ENCODE measurements at regions not wholly inside any gene's neighbourhood (a gene's known extent, or its start where the extent isn't known, plus 50 kb on each side); places are given as distances from the start of the nearest gene placed in this dataset.
"Not testable (repeated sequence)": the region's sequence is repeated elsewhere in the genome, so short reads cannot be mapped to it uniquely, and the experiment has no call there.

DNA sequence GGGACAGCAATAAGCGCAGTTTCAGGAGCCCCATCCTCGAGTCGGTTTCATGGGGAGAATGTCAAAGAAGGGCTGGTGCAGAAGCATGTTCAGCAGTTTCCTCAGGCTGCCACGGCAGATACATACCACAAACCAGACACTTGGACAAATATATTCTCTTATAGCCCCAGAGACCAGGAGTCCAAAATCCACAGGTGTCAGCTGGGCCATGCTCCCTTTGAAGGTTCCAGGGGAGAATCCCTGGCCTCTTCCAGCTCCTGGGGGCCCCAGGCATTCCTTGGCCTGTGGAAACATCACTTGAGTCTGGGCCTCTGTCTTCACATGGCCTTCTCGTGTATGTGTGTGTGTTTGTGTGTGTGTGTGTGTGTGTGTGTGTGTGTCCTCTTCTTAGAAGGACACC, 164.1 kb downstream of the UQCRFS1 start:
- no peak for DNase-seq

DNA sequence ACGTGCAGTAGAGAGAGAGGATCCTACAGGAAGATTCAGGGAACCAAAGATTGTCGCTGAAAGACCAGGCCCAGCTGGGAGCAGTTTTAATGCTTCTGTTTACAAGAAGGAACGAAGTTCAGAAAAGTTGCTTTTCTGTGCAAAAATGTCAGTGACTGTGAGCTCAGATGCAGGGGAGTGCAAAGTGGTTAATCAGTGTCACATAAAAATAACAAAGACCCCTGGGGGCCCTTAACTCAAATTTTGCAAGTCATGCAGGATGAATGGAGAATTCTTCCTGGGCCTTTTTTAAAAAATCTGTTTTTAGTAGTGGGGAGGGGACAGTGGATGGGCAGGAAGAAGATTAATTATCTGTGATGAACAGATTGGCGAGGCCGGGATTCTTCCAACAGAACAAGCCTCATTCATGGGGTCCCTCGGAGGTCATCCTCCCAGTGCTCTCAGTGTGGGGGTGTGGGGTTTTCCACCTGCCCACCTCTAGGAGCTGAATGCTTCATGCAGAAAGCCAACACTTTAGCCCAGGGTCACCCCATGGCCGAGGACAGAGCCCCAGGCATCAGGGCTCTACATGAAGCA, 167.2 kb downstream of the UQCRFS1 start:
- no peak for DNase-seq

DNA sequence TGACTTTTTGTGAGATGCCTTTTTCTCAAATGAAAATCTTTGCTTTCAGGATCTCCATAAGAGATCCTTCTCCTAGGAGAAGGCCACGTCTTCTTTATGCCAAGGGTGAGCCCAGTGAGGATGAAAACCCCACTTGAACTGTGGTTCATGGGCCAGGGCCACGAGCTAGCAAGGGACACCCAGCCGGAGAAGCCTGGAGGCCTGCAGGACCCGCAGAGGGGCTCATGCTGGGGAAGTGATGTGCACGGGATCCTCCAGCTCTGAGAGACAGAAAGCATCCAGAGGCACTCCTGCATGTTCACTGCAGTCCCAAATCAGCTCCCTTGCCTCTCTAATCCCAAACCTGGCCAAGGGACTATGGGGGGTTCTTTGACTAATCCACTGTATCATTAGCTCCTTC, 168.9 kb downstream of the UQCRFS1 start:
- DNase-seq: no peak

DNA sequence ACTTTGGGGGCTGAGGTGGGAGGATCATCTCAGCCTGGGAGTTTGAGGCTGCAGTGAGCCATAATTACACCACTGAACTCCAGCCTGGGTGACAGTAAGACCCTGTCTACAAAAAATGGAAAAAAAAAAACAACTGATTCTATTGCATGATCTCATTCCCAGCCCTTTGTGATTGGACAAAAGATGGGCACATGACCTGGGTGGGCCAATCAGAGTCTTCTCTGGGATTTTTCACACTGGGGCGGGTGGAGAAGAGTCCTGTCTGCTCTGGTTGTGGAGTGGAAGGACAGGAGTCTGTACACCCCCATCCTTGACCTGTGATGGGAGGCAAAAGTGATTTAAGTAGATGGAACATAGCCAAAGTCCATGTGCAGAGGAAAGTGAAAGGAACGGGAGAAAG, 170.5 kb downstream of the UQCRFS1 start:
- DNase-seq: no peak

DNA sequence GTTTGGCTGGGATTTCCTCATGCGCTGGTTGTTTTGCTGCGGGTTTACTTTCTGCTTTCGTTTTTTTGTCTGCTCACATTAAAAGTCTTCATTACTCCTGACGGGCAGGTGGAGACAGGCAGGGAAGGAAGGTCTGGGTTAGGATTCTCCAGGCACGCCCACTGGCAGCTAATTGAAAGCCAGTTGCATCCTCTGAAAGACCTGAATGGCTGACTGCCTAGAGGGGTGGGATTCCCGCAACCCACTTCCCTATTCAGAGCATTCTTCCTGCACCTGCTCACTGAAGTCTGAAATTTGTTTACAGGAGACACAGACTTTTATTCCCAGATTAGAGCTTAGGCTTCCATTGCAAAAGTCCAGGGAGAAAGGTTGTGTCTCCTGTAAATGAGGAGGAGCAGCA, 172.0 kb downstream of the UQCRFS1 start:
- no peak for DNase-seq

DNA sequence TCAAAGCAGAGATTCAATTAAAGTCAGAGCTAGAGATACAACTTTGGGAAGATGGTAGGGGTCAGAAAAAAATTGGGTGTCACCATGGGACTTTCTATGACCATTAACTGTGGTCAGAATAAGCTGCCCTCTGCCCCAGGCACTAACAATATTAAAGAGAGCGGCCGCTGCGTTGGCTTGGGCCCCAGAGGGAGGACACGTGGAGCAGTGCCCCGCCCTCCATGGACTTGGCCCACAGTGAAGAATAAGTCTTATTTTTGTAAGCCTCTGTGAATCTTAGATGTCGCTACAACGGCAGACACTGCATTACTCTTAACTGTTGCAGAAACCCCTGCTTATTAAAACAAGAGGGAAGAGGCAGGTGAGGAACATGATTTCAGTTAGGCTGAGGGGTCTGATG, 172.7 kb downstream of the UQCRFS1 start:
- DNase-seq: no peak

DNA sequence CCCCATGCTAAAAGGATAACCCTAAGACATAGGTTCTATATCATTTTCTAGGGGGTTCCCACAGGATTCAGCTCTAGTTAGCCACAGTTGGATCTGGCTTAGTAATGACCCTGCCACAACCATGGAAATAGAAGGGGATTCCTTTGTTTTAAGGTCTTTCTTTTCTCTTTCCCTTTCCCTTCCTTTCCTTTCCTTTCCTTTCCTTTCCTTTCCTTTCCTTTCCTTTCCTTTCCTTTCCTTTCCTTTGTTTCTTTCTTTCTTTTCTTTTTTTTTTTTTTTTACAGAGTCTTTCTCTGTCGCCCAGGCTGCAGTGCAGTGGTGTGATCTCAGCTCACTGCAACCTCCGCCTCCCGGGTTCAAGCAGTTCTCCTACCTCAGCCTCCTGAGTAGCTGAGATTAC, 173.9 kb downstream of the UQCRFS1 start:
- DNase-seq: not testable (repeated sequence)

DNA sequence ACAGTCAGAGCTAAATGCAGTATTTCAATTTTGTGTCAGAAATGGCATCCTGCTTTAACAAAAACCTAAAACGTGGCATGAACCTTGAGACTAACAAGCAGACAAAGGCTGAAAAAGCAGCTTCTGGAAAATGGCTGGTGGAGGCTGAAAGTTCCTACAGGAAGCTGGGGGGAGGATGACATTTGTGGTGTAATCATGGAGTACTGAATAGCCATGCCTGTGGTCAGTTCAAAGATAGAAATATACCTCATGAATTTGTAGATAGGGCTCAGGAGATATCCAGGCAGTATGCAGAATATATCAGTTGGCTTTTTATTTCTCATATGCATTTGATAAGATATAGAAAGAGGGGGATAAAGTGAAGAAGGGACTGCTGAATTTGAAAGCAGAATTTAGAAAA, 181.7 kb downstream of the UQCRFS1 start:
- DNase-seq: no peak

DNA sequence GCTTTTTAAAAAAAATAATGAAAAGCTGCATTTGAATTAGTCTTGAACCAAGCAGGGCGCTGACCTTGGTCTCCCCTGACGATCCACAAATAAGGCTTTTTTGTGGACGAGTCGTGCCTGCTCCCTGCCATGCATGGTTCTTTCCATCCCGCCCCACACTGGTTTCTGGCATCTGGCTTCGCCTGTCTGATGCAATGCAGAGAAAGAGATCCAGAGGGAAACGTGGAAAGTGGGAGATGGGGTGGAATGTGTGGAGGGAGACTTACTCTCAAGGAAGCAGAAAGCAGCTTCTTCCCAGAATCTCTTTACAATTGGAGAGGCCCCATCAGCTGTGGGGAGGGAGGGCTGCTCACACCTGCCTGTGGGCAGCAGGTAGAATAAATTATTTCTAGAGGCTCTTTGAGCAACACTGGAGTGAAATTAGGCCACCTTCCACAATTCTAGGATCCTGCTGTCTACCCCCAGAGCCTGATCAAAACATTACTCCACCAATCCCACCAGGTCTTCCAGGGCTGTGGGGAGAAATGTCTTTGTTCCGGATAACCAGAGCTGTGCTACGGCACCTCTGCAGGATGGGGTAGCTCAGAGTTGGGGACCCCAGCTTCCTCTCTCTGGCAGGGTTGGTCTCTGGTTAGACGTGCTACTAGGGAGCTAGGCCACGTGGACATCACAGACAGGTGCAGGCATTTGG, 183.5 kb downstream of the UQCRFS1 start:
- no peak for DNase-seq

DNA sequence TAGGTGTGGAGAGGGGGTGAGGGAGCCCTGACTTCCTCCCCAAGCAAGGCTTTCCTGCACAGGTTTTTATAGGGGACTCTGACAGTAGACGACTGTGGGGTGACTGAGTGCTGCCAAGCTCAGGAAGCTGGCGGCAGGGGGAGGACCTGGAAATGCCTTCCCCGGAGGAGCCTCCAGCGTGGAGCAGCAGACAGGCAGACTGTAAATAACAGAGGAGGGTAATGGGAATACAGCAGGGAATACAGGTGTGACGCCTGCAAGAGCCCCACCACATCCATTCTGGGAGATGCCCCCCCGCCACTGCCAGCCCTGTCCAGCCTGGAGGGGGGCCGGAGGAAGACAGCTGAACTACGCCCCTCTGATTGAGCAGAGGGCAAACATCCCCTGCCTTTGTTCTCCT, 190.4 kb downstream of the UQCRFS1 start:
- DNase-seq: no peak

DNA sequence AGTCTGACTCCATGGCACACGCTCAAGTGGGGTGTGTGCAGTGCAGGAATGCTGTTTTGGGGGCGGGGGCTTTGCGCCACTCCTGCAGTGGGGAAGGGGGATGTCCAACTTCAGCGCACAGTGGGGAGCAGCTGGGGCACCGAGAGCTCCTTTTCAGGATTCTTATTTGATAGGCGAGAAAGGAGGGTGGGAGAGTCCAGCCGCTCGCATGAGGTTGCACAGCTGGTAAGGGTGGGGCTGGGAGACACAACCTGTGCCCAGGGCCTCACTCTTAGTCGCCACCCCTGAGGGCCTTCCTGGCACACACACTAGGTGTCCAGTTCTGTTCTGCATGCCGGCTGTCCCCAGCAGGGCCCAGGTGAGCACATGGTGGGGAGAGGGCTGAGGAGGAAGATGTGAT, 190.8 kb downstream of the UQCRFS1 start:
- DNase-seq: no peak

DNA sequence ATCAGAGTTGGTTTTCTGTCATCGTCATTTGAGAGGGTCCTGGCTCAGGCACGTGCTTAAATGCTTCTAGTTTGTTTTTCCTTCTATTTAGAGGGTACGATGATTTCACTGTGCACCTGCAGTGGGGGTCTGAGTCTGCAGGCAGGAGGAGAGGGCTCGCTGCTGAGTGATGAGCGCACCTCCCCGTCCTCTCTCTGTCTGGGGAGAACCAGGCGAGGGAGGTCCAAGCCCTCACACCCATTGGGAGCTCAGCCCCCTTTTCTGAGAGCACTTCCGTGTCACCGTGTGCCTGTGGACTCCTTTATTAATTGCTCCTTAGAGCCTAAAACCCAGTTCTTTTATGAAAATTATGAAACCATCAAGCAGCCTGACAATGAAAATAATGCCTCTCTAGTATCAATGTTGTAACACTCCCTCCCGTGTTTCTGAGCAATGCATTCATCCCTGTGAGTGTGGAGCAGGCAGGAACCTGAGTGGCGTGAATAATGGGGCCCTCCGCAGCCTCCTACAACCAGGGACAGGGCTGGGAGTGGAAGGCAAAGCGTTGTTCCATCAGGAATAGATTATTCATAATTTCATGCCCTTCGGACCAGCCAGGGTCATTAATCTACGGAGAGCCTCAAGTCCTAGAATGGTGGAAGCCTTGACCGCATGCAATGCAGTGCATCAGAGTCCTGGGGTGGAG, 191.6 kb downstream of the UQCRFS1 start:
- no peak for DNase-seq

DNA sequence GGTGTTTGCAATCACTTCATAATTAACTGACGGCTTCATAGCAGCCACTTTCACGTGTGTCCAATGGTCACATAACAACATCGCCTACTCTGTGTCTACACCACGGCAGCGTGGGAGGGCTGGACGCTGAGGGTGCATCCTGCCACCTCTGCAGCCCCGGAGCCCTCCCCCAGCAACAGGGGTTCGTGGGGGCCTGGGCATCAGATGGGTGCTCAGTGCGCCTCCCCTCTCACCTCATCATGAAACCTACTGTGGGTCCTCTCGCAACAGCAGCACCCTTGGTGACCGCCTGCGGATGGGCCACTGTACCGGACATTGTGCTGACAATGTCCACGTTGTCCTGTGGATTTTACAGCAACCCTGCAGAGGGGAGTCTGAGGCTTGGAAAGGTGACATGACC, 193.5 kb downstream of the UQCRFS1 start:
- DNase-seq: no peak

DNA sequence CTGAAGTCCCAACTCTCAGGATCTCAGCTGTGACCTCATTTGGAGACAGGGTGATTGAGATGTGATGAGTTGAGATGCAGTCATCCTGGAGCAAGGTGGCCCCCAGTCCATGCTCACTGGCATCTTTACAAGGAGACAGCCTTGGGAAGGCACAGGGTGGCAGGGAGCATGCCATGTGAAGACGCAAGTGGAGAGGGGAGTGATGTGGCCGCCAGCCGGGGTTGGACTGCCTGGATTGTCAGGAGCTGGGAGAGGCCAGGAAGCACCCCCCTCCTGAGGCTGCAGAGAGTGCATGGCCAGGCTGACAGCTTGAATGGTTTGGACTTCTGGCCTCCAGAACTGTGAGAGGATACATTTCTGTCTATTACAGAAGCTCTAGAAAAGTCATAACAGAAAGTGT, 194.4 kb downstream of the UQCRFS1 start:
- no peak for DNase-seq

DNA sequence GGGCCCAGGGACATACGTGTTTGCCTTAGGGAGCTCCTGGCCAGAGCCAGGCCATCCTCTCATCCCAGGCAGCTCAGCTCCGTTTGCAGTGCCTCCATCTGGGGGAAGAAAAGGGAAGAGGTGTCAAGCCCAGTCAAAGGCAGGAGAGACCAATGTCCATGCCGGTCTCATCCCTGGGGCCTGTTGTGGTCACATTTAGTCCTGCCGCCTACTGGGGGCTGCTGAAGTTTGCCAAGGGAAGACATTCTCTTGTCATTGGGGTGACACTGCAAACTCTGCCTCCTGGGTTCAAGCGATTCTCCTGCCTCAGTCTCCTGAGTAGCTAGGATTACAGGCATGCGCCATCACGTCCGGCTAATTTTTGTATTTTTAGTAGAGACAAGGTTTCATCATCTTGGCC, 195.2 kb downstream of the UQCRFS1 start:
- no peak for DNase-seq

DNA sequence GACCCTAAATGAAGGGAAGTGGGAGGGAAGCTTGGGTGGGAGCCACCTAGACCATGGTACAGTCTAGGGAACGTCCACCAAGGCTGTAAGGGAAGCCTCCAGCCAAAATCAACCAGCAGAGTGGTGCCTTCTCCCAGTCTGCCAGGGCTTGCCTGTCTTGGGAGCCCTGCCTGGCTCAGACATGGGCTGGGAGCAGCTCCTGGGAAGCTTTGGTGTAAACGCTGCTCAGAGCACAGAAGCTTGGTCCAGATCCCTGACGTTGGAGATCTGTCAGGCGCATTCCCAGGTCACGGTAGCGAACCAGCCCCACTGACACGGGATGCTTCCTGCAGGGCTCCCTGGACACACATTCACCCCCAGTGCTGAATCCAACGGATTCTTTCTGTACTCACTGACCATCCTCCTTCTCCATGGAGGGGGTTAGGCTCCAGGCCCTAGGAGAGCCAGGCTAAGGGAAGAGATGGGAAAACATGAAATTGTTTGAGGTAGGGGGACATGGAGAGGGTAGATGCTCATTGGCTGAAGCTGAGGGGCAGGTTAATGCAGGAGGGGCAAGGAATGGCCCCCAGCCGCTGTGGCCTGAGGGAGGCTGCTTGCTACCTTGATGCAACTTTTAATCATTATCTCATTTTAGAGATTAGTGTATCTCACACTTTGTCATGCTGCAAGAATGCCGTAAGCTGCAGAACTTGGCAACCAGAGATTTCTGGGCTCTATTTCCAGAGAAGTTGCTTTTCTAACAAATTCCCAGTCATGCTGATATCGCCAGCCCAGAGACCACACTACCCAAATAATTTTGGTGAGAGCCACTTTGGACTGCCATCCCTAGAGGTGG, 195.8 kb downstream of the UQCRFS1 start:
- DNase-seq: no peak

DNA sequence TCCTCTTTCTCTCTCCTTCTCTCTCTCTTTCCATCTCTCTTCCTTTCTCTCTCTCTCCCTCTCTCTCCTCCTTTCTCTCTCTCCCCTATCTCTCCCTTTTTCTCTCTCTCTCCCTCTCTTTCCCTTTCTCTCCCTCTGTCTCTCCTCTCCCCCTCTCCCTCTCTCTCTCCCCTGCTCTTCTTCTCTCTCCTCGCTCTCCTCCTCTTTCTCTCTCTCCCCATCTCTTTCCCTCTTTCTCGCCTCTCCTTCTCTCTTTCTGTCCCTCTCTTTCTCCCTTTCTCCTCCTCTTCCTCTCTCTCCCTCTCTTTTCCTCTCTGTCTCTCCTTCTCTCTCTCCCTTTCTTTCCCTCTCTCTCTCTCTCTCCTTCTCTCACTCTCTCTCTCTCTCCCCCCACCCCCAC, 196.6 kb downstream of the UQCRFS1 start:
- no peak for DNase-seq

DNA sequence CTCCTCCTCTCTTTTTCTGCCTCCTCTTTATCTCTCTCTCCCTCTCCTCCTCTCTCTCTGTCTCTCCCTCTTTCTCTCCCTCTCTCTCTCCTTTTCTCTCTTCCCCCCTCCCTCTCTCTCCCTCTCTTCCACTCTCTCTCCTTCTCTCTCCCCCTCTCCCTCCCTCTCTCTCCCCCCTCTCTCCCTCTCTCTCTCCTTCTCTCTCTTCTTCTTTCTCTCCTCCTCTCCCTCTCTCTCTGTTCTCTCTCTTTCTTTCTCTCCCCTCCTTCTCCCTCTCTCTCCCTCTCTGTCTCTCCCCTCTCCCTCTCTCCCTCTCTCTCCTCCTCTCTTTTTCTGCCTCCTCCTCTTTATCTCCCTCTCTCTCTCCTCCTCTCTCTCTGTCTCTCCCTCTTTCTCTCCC, 197.4 kb downstream of the UQCRFS1 start:
- no peak for DNase-seq

DNA sequence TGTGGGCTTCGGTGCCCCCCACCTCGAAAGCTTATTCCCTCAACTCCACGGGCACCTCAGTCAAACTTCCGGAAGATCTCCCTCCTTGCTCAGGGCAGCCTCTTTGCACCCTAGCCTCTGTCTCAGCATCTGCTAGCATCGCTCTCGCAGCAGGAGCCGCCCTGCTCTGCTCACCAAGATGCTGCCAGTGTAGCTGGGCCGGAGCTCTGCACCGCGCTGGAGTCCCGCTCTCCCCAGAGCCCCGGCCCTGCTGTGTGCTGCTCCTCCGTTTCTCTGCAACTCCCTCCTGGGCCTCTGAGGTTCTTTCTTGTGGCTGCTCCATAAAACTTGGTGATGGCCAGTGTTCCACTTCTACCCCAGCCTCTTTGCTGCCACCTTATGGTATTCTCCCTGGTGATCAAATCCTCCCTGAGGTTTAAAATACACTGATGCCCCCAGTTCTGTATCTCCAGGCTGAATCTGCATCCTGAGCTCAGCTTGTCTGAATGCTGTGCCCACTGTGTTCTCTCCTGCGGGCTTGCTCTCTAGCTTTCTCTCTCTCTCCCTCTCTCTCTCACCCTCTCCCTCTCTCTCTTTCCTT, 198.0 kb downstream of the UQCRFS1 start:
- DNase-seq: no peak

DNA sequence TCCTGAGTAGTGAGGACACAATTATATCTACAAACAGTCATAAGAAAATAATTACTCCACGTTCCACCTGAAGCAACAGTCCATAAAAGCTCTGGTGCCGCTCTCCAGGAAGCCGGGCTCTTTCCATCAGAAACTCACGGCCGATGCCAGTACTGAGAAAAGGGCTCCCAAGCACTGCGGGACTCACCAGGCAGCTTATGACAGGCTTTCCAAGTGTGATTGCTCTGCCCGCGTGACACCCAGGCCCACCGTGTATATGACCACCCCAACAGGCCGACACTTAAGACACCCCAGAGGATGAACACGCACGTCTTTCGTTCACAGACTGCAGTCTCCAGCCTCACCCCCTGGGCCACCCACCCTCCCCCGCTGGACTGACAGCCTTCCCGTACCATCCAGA, 199.0 kb downstream of the UQCRFS1 start:
- DNase-seq: no peak

DNA sequence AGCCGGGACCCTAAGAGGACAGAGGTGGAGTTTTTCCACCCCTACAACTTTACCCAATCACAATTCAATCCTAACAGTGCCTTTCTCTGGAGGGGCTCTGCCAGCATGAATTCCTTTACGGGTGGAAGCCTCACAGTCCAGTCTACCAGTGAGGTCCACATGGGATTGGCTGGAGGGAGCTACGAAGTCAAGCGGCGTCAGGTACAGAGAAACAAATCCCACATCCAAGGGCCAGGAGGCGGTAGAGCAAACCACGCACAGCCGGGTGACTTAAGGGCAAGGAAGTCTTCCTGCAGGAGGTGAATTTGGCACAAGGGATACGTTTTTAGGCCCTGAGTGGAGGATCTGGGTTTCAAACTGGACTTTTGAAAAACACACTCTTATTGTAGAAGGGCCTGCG, 199.6 kb downstream of the UQCRFS1 start:
- DNase-seq: no peak

DNA sequence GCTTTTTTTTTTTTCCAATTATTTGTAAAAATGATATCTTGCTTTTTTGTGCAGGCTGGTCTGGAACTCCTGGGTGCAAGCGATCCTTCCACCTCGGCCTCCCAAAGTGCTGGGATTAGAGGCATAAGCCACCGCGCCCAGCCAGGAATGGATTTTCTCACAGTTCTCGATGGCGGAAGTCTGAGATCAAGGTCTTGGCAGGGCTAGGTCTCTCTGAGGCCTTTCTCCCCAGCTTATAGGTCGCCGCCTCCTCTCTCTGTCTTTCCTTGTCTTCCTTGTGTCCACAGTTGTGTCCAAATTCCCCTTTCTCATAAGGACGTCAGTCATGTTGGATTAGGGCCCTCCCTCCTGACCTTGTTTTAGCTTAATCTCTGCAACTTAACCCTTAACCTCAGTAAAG, 200.5 kb downstream of the UQCRFS1 start:
- DNase-seq: no peak

DNA sequence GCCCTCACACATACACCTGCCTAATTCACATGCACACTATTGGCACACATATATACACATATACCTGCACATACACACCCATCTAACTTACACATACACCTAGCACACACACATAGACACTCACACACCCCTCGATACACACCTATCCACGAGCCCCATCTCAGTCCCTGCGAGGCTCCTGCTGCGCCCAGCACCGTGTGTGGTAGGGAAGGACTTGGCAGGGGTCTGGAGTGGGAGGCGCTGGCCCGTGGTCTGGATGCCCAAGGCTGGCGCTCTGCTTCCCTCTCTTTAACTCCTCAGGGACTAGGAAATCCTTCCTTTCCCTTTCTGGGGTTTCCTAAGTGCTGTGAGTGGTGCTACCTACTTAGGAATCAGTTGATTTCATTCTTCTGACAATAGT, 202.7 kb downstream of the UQCRFS1 start:
- no peak for DNase-seq
